H9 (cell line): ENCODE measurements at regions not wholly inside any gene's neighbourhood (a gene's known extent, or its start where the extent isn't known, plus 50 kb on each side); places are given as distances from the start of the nearest gene placed in this dataset.
A peak's percentile ranks its signal among the peaks of the same experiment; 100 is the strongest.

Experiments
- DNase-seq: peaks from one replicate; pipeline ENCODE4 v3.0.0-alpha.2; 2017
- H2AFZ ChIP-seq: one replicate; pipeline ENCODE4 v1.6.1; 2013; ENCODE audit warnings: mild to moderate bottlenecking, low read length, control low read depth, moderate library complexity
- H2AK5ac ChIP-seq: 2 replicates; pipeline ENCODE4 v1.6.1; 2013; ENCODE audit warnings: low read length, control low read depth, mixed read lengths; ENCODE audit not compliant: insufficient read length
- H2BK120ac ChIP-seq: one replicate; pipeline ENCODE4 v1.6.1; 2013; ENCODE audit warnings: low read depth, mild to moderate bottlenecking, low read length, control low read depth, inconsistent platforms; ENCODE audit not compliant: poor library complexity, severe bottlenecking
- H2BK12ac ChIP-seq: 2 replicates; pipeline ENCODE4 v1.6.1; 2013; ENCODE audit warnings: low read length, control low read depth, mixed read lengths, low read depth; ENCODE audit not compliant: insufficient read length
- H2BK15ac ChIP-seq: 2 replicates; pipeline ENCODE4 v1.6.1; 2013; ENCODE audit warnings: low read depth, low read length, control low read depth
- H2BK20ac ChIP-seq: one replicate; pipeline ENCODE4 v1.6.1; 2013; ENCODE audit warnings: low read depth, mild to moderate bottlenecking, low read length, control low read depth, inconsistent platforms; ENCODE audit not compliant: poor library complexity, severe bottlenecking
- H2BK5ac ChIP-seq: 2 replicates; pipeline ENCODE4 v1.6.1; 2013; ENCODE audit warnings: low read length, control low read depth, mixed read lengths; ENCODE audit not compliant: insufficient read length
- H3K14ac ChIP-seq: 2 replicates; pipeline ENCODE4 v1.6.1; 2013; ENCODE audit warnings: low read length, control low read depth; ENCODE audit not compliant: insufficient read depth
- H3K18ac ChIP-seq: 2 replicates; pipeline ENCODE4 v1.6.1; 2013; ENCODE audit warnings: low read depth, mild to moderate bottlenecking, mixed read lengths, low read length, control low read depth; ENCODE audit not compliant: insufficient read length
- H3K23ac ChIP-seq: 2 replicates; pipeline ENCODE4 v1.6.1; 2013; ENCODE audit warnings: low read length, control low read depth, mixed read lengths, low read depth; ENCODE audit not compliant: insufficient read length
- H3K23me2 ChIP-seq: 2 replicates; pipeline ENCODE4 v1.6.1; 2013; ENCODE audit warnings: low read depth, mild to moderate bottlenecking, mixed read lengths, low read length, control low read depth; ENCODE audit not compliant: insufficient read length, poor library complexity, severe bottlenecking
- H3K27ac ChIP-seq: 2 replicates; pipeline ENCODE4 v1.5.1; 2013; ENCODE audit warnings: low read length, control low read depth, mixed read lengths, low read depth; ENCODE audit not compliant: insufficient read length
- H3K27me3 ChIP-seq: 2 replicates; pipeline ENCODE4 v1.6.1; 2013; ENCODE audit warnings: low read length, control low read depth, inconsistent platforms; ENCODE audit not compliant: insufficient read depth
- H3K4ac ChIP-seq: 2 replicates; pipeline ENCODE4 v1.6.1; 2013; ENCODE audit warnings: low read depth, mild to moderate bottlenecking, control low read depth, inconsistent platforms, low read length, moderate library complexity
- H3K4me1 ChIP-seq: 2 replicates; pipeline ENCODE4 v1.6.1; 2013; ENCODE audit warnings: low read length, control low read depth, inconsistent platforms; ENCODE audit not compliant: insufficient read depth
- H3K4me2 ChIP-seq: 2 replicates; pipeline ENCODE4 v1.6.1; 2013; ENCODE audit warnings: low read length, control low read depth, mixed read lengths; ENCODE audit not compliant: insufficient read length, insufficient read depth
- H3K56ac ChIP-seq: 2 replicates; pipeline ENCODE4 v1.6.1; 2013; ENCODE audit warnings: low read depth, mild to moderate bottlenecking, mixed read lengths, low read length, control low read depth; ENCODE audit not compliant: insufficient read length
- H3K79me1 ChIP-seq: 2 replicates; pipeline ENCODE4 v1.6.1; 2013; ENCODE audit warnings: low read depth, mild to moderate bottlenecking, moderate library complexity, low read length, control low read depth, inconsistent platforms; ENCODE audit not compliant: insufficient read depth, poor library complexity, severe bottlenecking
- H3K79me2 ChIP-seq: 2 replicates; pipeline ENCODE4 v1.6.1; 2013; ENCODE audit warnings: low read length, control low read depth, inconsistent platforms; ENCODE audit not compliant: insufficient read depth
- H3K9ac ChIP-seq: 2 replicates; pipeline ENCODE4 v1.6.1; 2013; ENCODE audit warnings: low read length, control low read depth, mixed read lengths; ENCODE audit not compliant: insufficient read length; ENCODE audit errors: extremely low read depth
- H3K9me3 ChIP-seq: one replicate; pipeline ENCODE4 v1.6.1; 2013; ENCODE audit warnings: low read depth, low read length, inconsistent platforms; ENCODE audit not compliant: control insufficient read depth
- H3T11ph ChIP-seq: one replicate; pipeline ENCODE4 v1.6.1; 2013; ENCODE audit warnings: mild to moderate bottlenecking, low read length, control low read depth, inconsistent platforms
- H4K20me1 ChIP-seq: one replicate; pipeline ENCODE4 v1.6.1; 2013; ENCODE audit not compliant: control insufficient read depth, insufficient read length, insufficient read depth
- H4K5ac ChIP-seq: 2 replicates; pipeline ENCODE4 v1.6.1; 2013; ENCODE audit warnings: low read depth, mild to moderate bottlenecking, mixed read lengths, low read length, control low read depth; ENCODE audit not compliant: insufficient read length
- H4K8ac ChIP-seq: replicated peaks from 2 replicates; pipeline ENCODE4 v1.6.1; 2013; ENCODE audit warnings: low read length, control low read depth, mixed read lengths, low read depth; ENCODE audit not compliant: insufficient read length
- H4K91ac ChIP-seq: 2 replicates; pipeline ENCODE4 v1.6.1; 2013; ENCODE audit warnings: low read depth, mild to moderate bottlenecking, moderate library complexity, mixed read lengths, low read length, control low read depth; ENCODE audit not compliant: insufficient read length
- H3K27ac Mint-ChIP-seq, 3 experiments: 2 replicates in 2 of 3; 3 replicates in 1 of 3; pipeline ENCODE4 v1.8.0; 2020 to 2021; ENCODE audit warnings: mixed read lengths in 3 of 3, mild to moderate bottlenecking in 1 of 3, moderate library complexity in 1 of 3
- H3K27me3 Mint-ChIP-seq: 2 replicates; pipeline ENCODE4 v1.8.0; 2021; ENCODE audit warnings: low read depth, mild to moderate bottlenecking, moderate library complexity, mixed read lengths
- H3K36me3 Mint-ChIP-seq, 3 experiments: 2 replicates in 2 of 3; 3 replicates in 1 of 3; pipeline ENCODE4 v1.8.0; 2020 to 2021; ENCODE audit warnings: low read depth in 3 of 3, mixed read lengths in 3 of 3; ENCODE audit not compliant: insufficient read depth in 1 of 3
- H3K4me1 Mint-ChIP-seq, 2 experiments: 2 replicates each; pipeline ENCODE4 v1.8.0; 2020; ENCODE audit warnings: mixed read lengths in 2 of 2
- H3K4me3 Mint-ChIP-seq, 2 experiments: 2 replicates in 1 of 2; 3 replicates in 1 of 2; pipeline ENCODE4 v1.8.0; 2020 to 2021; ENCODE audit warnings: mild to moderate bottlenecking in 2 of 2, mixed read lengths in 2 of 2, moderate library complexity in 1 of 2
- H3K9me3 Mint-ChIP-seq, 2 experiments: 2 replicates in 1 of 2; 3 replicates in 1 of 2; pipeline ENCODE4 v1.8.0; 2020; ENCODE audit warnings: mild to moderate bottlenecking in 2 of 2, mixed read lengths in 2 of 2, moderate library complexity in 1 of 2
- WGBS: extraction: QIAGEN DNeasy Blood & Tissue Kit; methylation state at CpG from one replicate; pipeline ENCODE4 v1.1.7; 2013; ENCODE audit warnings: missing lambda C conversion rate, low lambda C conversion rate, mixed read lengths; ENCODE audit not compliant: insufficient read length; ENCODE audit errors: extremely low coverage; 5-methylcytosine and 5-hydroxymethylcytosine counted together
- TF ChIP-seq, protein P1 (sequence below): fragments of 200-600 bp; sonication (generic); conservative IDR thresholded peaks from 3 replicates; pipeline ENCODE4 v1.8.0; 2021; ENCODE audit warnings: antibody characterized with exemption, mild to moderate bottlenecking

- Mint-ChIP-seq H3K9me3 (no peaks in the 10 kb centered on the region), H3K27ac (peak overlapping the region; percentile 73 to 95 (median 88); a peak in 6 of 7 replicates), H3K4me3 (no peak overlapping the region; a peak in 4 of 5 replicates), H3K4me1 (peaks cover 38 to 39% of the 10 kb centered on the region in 2 experiments), H3K36me3 (no peaks in the 10 kb centered on the region), H3K27me3 (peaks cover 5% of the 10 kb centered on the region)
- no peak overlapping the region for H4K5ac ChIP-seq
- H4K20me1 ChIP-seq = no peaks in the 10 kb centered on the region
- no peaks in the 10 kb centered on the region; the same call in 1 of the 2 replicates for H3K27me3 ChIP-seq
- no peak overlapping the region for H3K23ac ChIP-seq
- no peak overlapping the region for H3K18ac ChIP-seq
- no peak overlapping the region for H2AK5ac ChIP-seq
- H4K8ac ChIP-seq = no peak overlapping the region
- H2BK12ac ChIP-seq = no peak overlapping the region
- H3K23me2 ChIP-seq = no peaks in the 10 kb centered on the region
- H3K4me2 ChIP-seq = peak overlapping the region; percentile 28
- no peak overlapping the region for H3K56ac ChIP-seq
- H3K4ac ChIP-seq = no peak overlapping the region
- H3K79me1 ChIP-seq = no peaks in the 10 kb centered on the region
- DNase-seq = peak; percentile 69
- TF ChIP-seq, protein P1, sequence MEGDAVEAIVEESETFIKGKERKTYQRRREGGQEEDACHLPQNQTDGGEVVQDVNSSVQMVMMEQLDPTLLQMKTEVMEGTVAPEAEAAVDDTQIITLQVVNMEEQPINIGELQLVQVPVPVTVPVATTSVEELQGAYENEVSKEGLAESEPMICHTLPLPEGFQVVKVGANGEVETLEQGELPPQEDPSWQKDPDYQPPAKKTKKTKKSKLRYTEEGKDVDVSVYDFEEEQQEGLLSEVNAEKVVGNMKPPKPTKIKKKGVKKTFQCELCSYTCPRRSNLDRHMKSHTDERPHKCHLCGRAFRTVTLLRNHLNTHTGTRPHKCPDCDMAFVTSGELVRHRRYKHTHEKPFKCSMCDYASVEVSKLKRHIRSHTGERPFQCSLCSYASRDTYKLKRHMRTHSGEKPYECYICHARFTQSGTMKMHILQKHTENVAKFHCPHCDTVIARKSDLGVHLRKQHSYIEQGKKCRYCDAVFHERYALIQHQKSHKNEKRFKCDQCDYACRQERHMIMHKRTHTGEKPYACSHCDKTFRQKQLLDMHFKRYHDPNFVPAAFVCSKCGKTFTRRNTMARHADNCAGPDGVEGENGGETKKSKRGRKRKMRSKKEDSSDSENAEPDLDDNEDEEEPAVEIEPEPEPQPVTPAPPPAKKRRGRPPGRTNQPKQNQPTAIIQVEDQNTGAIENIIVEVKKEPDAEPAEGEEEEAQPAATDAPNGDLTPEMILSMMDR = no peak
- no peak overlapping the region for H2BK20ac ChIP-seq
- no peaks in the 10 kb centered on the region for H3K9me3 ChIP-seq
- no peak overlapping the region for H3K9ac ChIP-seq
- H3K14ac ChIP-seq = no peak overlapping the region; the same call in 1 of the 2 replicates
- H2BK120ac ChIP-seq = no peak overlapping the region
- no peak overlapping the region for H2BK15ac ChIP-seq
- 0 out of 2 replicates have a peak, but pooled peaks cover 4% of the 10 kb centered on the region for H3K4me1 ChIP-seq
- H2AFZ ChIP-seq = no peak overlapping the region
- no peak overlapping the region for H2BK5ac ChIP-seq
- no peak overlapping the region for H3K27ac ChIP-seq
- no peak overlapping the region for H3T11ph ChIP-seq
- WGBS = no CpG with 5 or more reads among the region's 5 CpGs
- H4K91ac ChIP-seq = no peak overlapping the region
- no peaks in the 10 kb centered on the region for H3K79me2 ChIP-seq
Measured at GRCh38 chr9:105138306-105138801, 106.1 kb upstream of the SLC44A1 start.
